ENCODE measurements at regions not wholly inside any gene's neighbourhood (a gene's known extent, or its start where the extent isn't known, plus 50 kb on each side); places are given as distances from the start of the nearest gene placed in this dataset.

DNA sequence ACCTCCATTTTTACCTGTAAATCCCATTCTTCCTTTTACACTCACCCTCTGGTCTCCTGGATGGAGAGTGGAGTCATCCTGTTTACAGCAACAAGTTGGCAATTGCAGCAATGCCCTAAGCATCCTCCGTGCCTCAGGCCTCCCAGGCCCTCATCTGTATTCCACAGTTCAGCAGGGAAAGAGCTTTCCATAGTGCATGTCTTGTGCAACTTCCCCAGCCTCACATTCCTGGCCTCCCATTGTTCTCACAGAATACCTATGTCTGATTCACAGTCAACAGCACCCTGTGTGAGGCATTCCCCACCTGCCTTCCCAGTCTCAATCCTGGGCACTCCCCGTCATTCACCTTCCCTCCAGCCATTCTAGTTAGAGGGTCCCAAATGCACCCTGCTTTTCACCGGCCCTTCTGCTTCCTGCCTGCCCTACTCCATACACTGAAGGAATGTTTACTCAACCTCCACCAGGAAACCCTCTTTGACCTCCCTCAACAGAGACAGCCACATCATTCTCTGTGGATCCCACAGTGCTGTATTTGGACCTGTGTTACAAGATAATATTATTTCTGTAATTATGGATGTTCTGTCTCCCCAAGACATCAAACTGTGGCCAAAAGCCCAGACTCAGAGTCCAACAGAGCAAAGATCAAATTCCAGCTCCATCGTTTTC is 405.7 kb downstream of the BUD13 start:
- TF ChIP-seq, protein P1, sequence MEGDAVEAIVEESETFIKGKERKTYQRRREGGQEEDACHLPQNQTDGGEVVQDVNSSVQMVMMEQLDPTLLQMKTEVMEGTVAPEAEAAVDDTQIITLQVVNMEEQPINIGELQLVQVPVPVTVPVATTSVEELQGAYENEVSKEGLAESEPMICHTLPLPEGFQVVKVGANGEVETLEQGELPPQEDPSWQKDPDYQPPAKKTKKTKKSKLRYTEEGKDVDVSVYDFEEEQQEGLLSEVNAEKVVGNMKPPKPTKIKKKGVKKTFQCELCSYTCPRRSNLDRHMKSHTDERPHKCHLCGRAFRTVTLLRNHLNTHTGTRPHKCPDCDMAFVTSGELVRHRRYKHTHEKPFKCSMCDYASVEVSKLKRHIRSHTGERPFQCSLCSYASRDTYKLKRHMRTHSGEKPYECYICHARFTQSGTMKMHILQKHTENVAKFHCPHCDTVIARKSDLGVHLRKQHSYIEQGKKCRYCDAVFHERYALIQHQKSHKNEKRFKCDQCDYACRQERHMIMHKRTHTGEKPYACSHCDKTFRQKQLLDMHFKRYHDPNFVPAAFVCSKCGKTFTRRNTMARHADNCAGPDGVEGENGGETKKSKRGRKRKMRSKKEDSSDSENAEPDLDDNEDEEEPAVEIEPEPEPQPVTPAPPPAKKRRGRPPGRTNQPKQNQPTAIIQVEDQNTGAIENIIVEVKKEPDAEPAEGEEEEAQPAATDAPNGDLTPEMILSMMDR (IDR thresholded peaks at IDR 0.05), result no peak
- TF ChIP-seq POLR2A (IDR thresholded peaks at IDR 0.05), result no peak
